GM19238 (cell line): ENCODE measurements at regions not wholly inside any gene's neighbourhood (a gene's known extent, or its start where the extent isn't known, plus 50 kb on each side); places are given as distances from the start of the nearest gene placed in this dataset.
"Not testable (repeated sequence)": the region's sequence is repeated elsewhere in the genome, so short reads cannot be mapped to it uniquely, and the experiment has no call there.

ENCODE experiments used
- DNase-seq: peaks from one replicate; pipeline ENCODE4 v3.0.0; 2011; ENCODE audit warnings: low spot score; ENCODE audit not compliant: insufficient read length

GRCh38 chr7:94104301-94104700, 100.1 kb upstream of the BET1 start:
- DNase-seq = no peak

GRCh38 chr7:94109556-94109955, 105.4 kb upstream of the BET1 start:
- DNase-seq = no peak

- no peak for DNase-seq
Measured at GRCh38 chr7:94111009-94111408, 106.9 kb upstream of the BET1 start.

GRCh38 chr7:94115316-94115715, 111.2 kb upstream of the BET1 start:
- no peak for DNase-seq

- DNase-seq = no peak
Measured at GRCh38 chr7:94123136-94123535, 119.0 kb upstream of the BET1 start.

- no peak for DNase-seq
Measured at GRCh38 chr7:94127026-94127425, 122.9 kb upstream of the BET1 start.

GRCh38 chr7:94128072-94128471, 123.9 kb upstream of the BET1 start:
- DNase-seq = no peak

- DNase-seq = no peak
Measured at GRCh38 chr7:94129443-94130140, 125.4 kb upstream of the BET1 start.

GRCh38 chr7:94130716-94131115, 126.6 kb upstream of the BET1 start:
- no peak for DNase-seq

- no peak for DNase-seq
Measured at GRCh38 chr7:94133460-94133859, 129.3 kb upstream of the BET1 start.

- DNase-seq = no peak
Measured at GRCh38 chr7:94135180-94135579, 131.0 kb upstream of the BET1 start.

- DNase-seq = no peak
Measured at GRCh38 chr7:94142281-94142680, 138.1 kb upstream of the BET1 start.

- no peak for DNase-seq
Measured at GRCh38 chr7:94145602-94146001, 141.4 kb upstream of the BET1 start.

- no peak for DNase-seq
Measured at GRCh38 chr7:94146408-94146807, 142.3 kb upstream of the BET1 start.

- DNase-seq = no peak
Measured at GRCh38 chr7:94149789-94150545, 145.8 kb upstream of the BET1 start.

- no peak for DNase-seq
Measured at GRCh38 chr7:94154182-94154581, 150.0 kb upstream of the BET1 start.

GRCh38 chr7:94154858-94155257, 150.7 kb upstream of the BET1 start:
- DNase-seq = no peak

GRCh38 chr7:94157659-94158306, 153.6 kb upstream of the BET1 start:
- DNase-seq = not testable (repeated sequence)

GRCh38 chr7:94160719-94161435, 156.7 kb upstream of the BET1 start:
- DNase-seq = peak; percentile 9

GRCh38 chr7:94161476-94161875, 157.3 kb upstream of the BET1 start:
- DNase-seq = no peak

GRCh38 chr7:94169682-94170081, 165.5 kb upstream of the BET1 start:
- no peak for DNase-seq

- no peak for DNase-seq
Measured at GRCh38 chr7:94170836-94171235, 166.7 kb upstream of the BET1 start.
